Stomach (tissue), 4 donors: ENCODE measurements at regions not wholly inside any gene's neighbourhood (a gene's known extent, or its start where the extent isn't known, plus 50 kb on each side); places are given as distances from the start of the nearest gene placed in this dataset.

Experiments used
- POLR2A ChIP-seq, 4 donors: fragments of 450-650 bp; IDR thresholded peaks; one replicate each; pipeline ENCODE4 v1.6.1; 2016; ENCODE audit warnings: antibody characterized with exemption in 4 of 4, control low read depth in 2 of 4, mild to moderate bottlenecking in 1 of 4, moderate library complexity in 1 of 4
- TF ChIP-seq, protein P1 (sequence below), 7 experiments: fragments of 450-650 bp in 4 of 7; fragments of 200-600 bp in 3 of 7; sonication (generic) in 3 of 7; IDR thresholded peaks; one replicate each; pipeline ENCODE4 v1.5.1; 2016 to 2019; ENCODE audit warnings: antibody characterized with exemption in 7 of 7, control low read depth in 2 of 7, mild to moderate bottlenecking in 1 of 7

DNA sequence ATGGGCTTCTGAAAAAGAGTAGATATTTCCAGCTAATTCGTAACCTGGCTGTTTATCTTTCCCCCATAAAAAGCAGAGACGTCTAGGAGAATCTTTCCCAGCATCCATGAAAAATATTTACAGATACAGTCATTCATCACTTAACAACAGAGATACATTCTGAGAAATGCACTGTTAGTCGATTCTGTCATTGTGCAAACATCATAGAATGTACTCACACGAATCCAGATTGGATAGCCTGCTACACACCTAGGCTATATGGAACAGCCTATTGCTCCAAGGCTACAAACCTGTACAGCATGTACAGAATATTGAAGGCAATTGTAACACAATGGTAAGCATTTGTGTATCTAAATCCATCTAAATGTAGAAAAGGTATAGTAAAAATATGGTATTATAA, 530.2 kb upstream of the NBEA start:
- TF ChIP-seq POLR2A (IDR thresholded peaks at IDR 0.05): no peak
- TF ChIP-seq, protein P1, sequence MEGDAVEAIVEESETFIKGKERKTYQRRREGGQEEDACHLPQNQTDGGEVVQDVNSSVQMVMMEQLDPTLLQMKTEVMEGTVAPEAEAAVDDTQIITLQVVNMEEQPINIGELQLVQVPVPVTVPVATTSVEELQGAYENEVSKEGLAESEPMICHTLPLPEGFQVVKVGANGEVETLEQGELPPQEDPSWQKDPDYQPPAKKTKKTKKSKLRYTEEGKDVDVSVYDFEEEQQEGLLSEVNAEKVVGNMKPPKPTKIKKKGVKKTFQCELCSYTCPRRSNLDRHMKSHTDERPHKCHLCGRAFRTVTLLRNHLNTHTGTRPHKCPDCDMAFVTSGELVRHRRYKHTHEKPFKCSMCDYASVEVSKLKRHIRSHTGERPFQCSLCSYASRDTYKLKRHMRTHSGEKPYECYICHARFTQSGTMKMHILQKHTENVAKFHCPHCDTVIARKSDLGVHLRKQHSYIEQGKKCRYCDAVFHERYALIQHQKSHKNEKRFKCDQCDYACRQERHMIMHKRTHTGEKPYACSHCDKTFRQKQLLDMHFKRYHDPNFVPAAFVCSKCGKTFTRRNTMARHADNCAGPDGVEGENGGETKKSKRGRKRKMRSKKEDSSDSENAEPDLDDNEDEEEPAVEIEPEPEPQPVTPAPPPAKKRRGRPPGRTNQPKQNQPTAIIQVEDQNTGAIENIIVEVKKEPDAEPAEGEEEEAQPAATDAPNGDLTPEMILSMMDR (IDR thresholded peaks at IDR 0.05): no peak
